Keratinocyte (primary cell): ENCODE measurements at regions not wholly inside any gene's neighbourhood (a gene's known extent, or its start where the extent isn't known, plus 50 kb on each side); places are given as distances from the start of the nearest gene placed in this dataset.

Experiments used
- DNase-seq: peaks from one replicate; pipeline ENCODE4 v3.0.0-alpha.2; 2011; ENCODE audit warnings: low read depth, missing footprints, low spot score
- FAIRE-seq: peaks from 2 replicates; lab custom pipeline; 2011; peaks lifted over from hg19 to GRCh38; lab: Jason Lieb, UNC
- H2AFZ ChIP-seq: 2 replicates; pipeline ENCODE4 v1.6.0; 2012; ENCODE audit warnings: low read length, control low read depth, inconsistent platforms; ENCODE audit not compliant: control insufficient read depth
- H3K27ac ChIP-seq: 2 replicates; pipeline ENCODE4 v1.5.1; 2011; ENCODE audit warnings: low read length; ENCODE audit not compliant: control insufficient read depth, insufficient read depth
- H3K27me3 ChIP-seq: 3 replicates; pipeline ENCODE4 v1.6.0; 2011; ENCODE audit warnings: low read length; ENCODE audit not compliant: control insufficient read depth, insufficient read depth; ENCODE audit errors: extremely low read depth
- H3K36me3 ChIP-seq, 2 experiments: 2 replicates in 1 of 2; 3 replicates in 1 of 2; pipeline ENCODE4 v1.5.1; 2011; ENCODE audit warnings: low read length in 2 of 2, mild to moderate bottlenecking in 1 of 2; ENCODE audit not compliant: control insufficient read depth in 2 of 2, insufficient read depth in 2 of 2; ENCODE audit errors: extremely low read depth in 1 of 2
- H3K4me1 ChIP-seq: 3 replicates; pipeline ENCODE4 v1.5.1; 2011; ENCODE audit warnings: low read length; ENCODE audit not compliant: control insufficient read depth, insufficient read depth; ENCODE audit errors: extremely low read depth
- H3K4me2 ChIP-seq: 3 replicates; pipeline ENCODE4 v1.6.0; 2011; ENCODE audit warnings: low read depth, low read length; ENCODE audit not compliant: control insufficient read depth, insufficient read depth; ENCODE audit errors: extremely low read depth
- H3K4me3 ChIP-seq, 3 experiments: fragments of 200-600 bp in 1 of 3; sonication (generic) in 1 of 3; 2 replicates in 2 of 3; 3 replicates in 1 of 3; pipeline ENCODE4 v1.5.1; 2011 to 2016; ENCODE audit warnings: low read length in 3 of 3, mild to moderate bottlenecking in 3 of 3, control low read depth in 2 of 3, inconsistent platforms in 1 of 3, low read depth in 1 of 3, mixed read lengths in 1 of 3, mixed run types in 1 of 3, moderate library complexity in 1 of 3; ENCODE audit not compliant: control insufficient read depth in 2 of 3, insufficient read depth in 2 of 3; ENCODE audit errors: extremely low read depth in 1 of 3
- H3K79me2 ChIP-seq: 2 replicates; pipeline ENCODE4 v1.6.0; 2012; ENCODE audit warnings: low read length; ENCODE audit not compliant: control insufficient read depth, insufficient read depth
- H3K9ac ChIP-seq: 3 replicates; pipeline ENCODE4 v1.6.0; 2011; ENCODE audit warnings: low read length; ENCODE audit not compliant: control insufficient read depth, insufficient read depth; ENCODE audit errors: extremely low read depth
- H3K9me1 ChIP-seq: 3 replicates; pipeline ENCODE4 v1.6.0; 2011; ENCODE audit warnings: low read length; ENCODE audit not compliant: control insufficient read depth, insufficient read depth; ENCODE audit errors: extremely low read depth
- H3K9me3 ChIP-seq: 2 replicates; pipeline ENCODE4 v1.5.1; 2012; ENCODE audit warnings: low read depth, low read length; ENCODE audit not compliant: control insufficient read depth
- H4K20me1 ChIP-seq: 3 replicates; pipeline ENCODE4 v1.6.0; 2011; ENCODE audit warnings: low read length; ENCODE audit not compliant: control insufficient read depth, insufficient read depth; ENCODE audit errors: extremely low read depth
- EZH2 ChIP-seq: IDR thresholded peaks from one replicate; pipeline ENCODE4 v1.6.1; 2012; ENCODE audit warnings: inconsistent platforms, mild to moderate bottlenecking, low read length, moderate library complexity
- dilution Hi-C: fragments of 300-500 bp; cut with MboI; formaldehyde crosslinking; loops from one replicate; pipeline ENCODE4 v1.7.0; 2020; ENCODE audit warnings: low sequenced_read_pairs; ENCODE audit not compliant: extremely low pct_ligation_motif_present
- TF ChIP-seq, protein P1 (sequence below), 3 experiments: IDR thresholded peaks in 1 of 3; conservative IDR thresholded peaks in 1 of 3; optimal IDR thresholded peaks in 1 of 3; 2 replicates in 2 of 3; 3 replicates in 1 of 3; pipeline versions ENCODE3 to v1.5.1; 2011; ENCODE audit warnings: low read length in 3 of 3, mild to moderate bottlenecking in 3 of 3, moderate library complexity in 2 of 3, control low read depth in 1 of 3, inconsistent platforms in 1 of 3; ENCODE audit not compliant: insufficient read depth in 2 of 3; ENCODE audit errors: extremely low read depth in 1 of 3

DNA sequence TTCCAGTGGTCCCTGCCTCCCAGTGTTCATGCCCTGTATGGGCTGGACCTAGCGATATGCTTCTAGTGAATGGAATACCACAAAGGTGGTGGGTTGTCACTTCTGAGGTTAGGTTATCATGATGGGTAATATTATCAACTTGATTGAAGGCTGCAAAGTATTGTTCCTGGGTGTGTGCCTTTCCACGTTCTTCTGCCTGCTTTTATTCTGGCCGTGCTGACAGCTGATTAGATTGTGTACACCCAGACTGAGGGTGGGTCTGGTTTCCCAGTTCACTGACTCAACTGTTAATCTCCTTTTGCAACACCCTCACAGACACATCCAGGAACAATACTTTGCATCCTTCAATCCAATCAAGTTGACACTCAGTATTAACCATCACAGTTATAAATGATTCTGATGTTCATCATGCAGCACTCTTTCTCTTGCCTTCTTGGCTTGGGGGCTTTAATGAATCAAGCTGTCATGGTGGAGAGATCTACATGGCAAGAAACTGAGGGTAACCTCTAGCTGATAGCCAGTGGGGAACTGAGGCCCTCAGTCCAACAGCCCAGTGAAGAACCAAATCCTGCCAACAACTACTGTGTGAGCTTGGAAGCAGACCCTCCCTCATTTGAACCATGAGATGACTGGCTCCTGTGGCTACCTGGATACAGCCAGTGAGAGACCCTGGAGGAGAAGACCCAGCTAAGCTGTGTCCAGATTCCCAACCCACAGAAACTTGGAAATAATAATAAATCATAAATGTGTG lies 63.0 kb upstream of the CELF4 start:
- no peak overlapping the region for H3K4me3 ChIP-seq
- H3K27me3 ChIP-seq = no peaks in the 10 kb centered on the region
- no peak overlapping the region for H3K9ac ChIP-seq
- FAIRE-seq (no peak), DNase-seq (no peak)
- dilution Hi-C loops = no loop called here
- no peaks in the 10 kb centered on the region for H3K9me3 ChIP-seq
- H3K36me3 ChIP-seq = no peaks in the 10 kb centered on the region
- H4K20me1 ChIP-seq = no peaks in the 10 kb centered on the region
- H3K9me1 ChIP-seq = no peaks in the 10 kb centered on the region
- no peak overlapping the region for H2AFZ ChIP-seq
- TF ChIP-seq, protein P1, sequence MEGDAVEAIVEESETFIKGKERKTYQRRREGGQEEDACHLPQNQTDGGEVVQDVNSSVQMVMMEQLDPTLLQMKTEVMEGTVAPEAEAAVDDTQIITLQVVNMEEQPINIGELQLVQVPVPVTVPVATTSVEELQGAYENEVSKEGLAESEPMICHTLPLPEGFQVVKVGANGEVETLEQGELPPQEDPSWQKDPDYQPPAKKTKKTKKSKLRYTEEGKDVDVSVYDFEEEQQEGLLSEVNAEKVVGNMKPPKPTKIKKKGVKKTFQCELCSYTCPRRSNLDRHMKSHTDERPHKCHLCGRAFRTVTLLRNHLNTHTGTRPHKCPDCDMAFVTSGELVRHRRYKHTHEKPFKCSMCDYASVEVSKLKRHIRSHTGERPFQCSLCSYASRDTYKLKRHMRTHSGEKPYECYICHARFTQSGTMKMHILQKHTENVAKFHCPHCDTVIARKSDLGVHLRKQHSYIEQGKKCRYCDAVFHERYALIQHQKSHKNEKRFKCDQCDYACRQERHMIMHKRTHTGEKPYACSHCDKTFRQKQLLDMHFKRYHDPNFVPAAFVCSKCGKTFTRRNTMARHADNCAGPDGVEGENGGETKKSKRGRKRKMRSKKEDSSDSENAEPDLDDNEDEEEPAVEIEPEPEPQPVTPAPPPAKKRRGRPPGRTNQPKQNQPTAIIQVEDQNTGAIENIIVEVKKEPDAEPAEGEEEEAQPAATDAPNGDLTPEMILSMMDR (optimal IDR thresholded peaks at IDR 0.05 in 1 of 3, IDR thresholded peaks at IDR 0.05 in 1 of 3, conservative IDR thresholded peaks at IDR 0.05 in 1 of 3; ENCODE audit: extremely low read depth in 1 of 3, insufficient read depth in 2 of 3, low read length in 3 of 3) = no peak
- no peak for TF ChIP-seq EZH2
- H3K4me1 ChIP-seq = peaks cover 11% of the 10 kb centered on the region
- no peaks in the 10 kb centered on the region for H3K79me2 ChIP-seq
- no peak overlapping the region for H3K27ac ChIP-seq
- no peak overlapping the region for H3K4me2 ChIP-seq

DNA sequence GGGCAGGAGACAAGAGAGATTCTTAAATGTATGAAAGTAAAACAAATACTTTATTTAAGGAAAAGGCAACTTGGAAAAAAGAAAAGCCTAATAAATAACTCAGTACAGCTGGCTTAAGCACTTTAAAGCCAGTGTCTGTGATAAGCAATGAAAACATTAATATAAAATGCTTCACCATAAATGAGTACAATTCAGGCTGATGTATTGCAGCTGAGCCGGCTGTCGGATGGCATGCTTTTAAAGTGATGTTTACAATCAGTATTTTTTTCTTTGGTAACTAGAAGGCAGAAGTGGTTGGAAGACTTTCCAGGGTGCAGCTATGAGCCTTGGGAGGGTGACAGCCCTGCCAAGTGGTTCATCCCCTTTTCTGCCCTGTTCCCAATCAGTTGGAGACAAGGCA lies 58.7 kb upstream of the CELF4 start:
- H3K27me3 ChIP-seq = no peaks in the 10 kb centered on the region
- TF ChIP-seq EZH2 = no peak
- TF ChIP-seq, protein P1 (optimal IDR thresholded peaks at IDR 0.05 in 1 of 3, IDR thresholded peaks at IDR 0.05 in 1 of 3, conservative IDR thresholded peaks at IDR 0.05 in 1 of 3; ENCODE audit: extremely low read depth in 1 of 3, insufficient read depth in 2 of 3, low read length in 3 of 3) = no peak
- no peak overlapping the region for H3K27ac ChIP-seq
- H4K20me1 ChIP-seq = no peaks in the 10 kb centered on the region
- no peak overlapping the region for H3K4me2 ChIP-seq
- DNase-seq = no peak
- no peak for FAIRE-seq
- no peaks in the 10 kb centered on the region for H3K79me2 ChIP-seq
- H3K9me3 ChIP-seq = no peaks in the 10 kb centered on the region
- no peak overlapping the region for H2AFZ ChIP-seq
- H3K4me3 ChIP-seq = no peak overlapping the region
- H3K9me1 ChIP-seq = no peaks in the 10 kb centered on the region
- H3K36me3 ChIP-seq = no peaks in the 10 kb centered on the region
- H3K9ac ChIP-seq = no peak overlapping the region
- dilution Hi-C loops = no loop called here
- H3K4me1 ChIP-seq = no peaks in the 10 kb centered on the region
